SU-DHL-6 (cell line): ENCODE measurements at regions not wholly inside any gene's neighbourhood (a gene's known extent, or its start where the extent isn't known, plus 50 kb on each side); places are given as distances from the start of the nearest gene placed in this dataset.
A peak's percentile ranks its signal among the peaks of the same experiment; 100 is the strongest.

Experiments
- H2AFZ ChIP-seq: fragments of 200-600 bp; sonication (generic); 2 replicates; pipeline ENCODE4 v1.6.1; 2014; ENCODE audit warnings: low read depth, mild to moderate bottlenecking, moderate library complexity, mixed read lengths, antibody characterized with exemption, low read length; ENCODE audit not compliant: severe bottlenecking
- H3F3A ChIP-seq: fragments of 200-600 bp; shearing (Covaris generic); 2 replicates; pipeline ENCODE4 v1.6.0; 2016; ENCODE audit warnings: antibody characterized with exemption, mild to moderate bottlenecking; ENCODE audit not compliant: insufficient read depth
- H3K27ac ChIP-seq: fragments of 200-600 bp; sonication (generic); 2 replicates; pipeline ENCODE4 v1.5.1; 2016; ENCODE audit warnings: low read depth, mild to moderate bottlenecking, low read length, moderate library complexity, mixed read lengths
- H3K27me3 ChIP-seq: fragments of 200-600 bp; sonication (generic), shearing (Covaris generic); 2 replicates; pipeline ENCODE4 v1.6.0; 2014; ENCODE audit warnings: mild to moderate bottlenecking, low read length
- H3K36me3 ChIP-seq: fragments of 200-600 bp; sonication (generic); 2 replicates; pipeline ENCODE4 v1.6.1; 2014; ENCODE audit warnings: mild to moderate bottlenecking, low read length, mixed read lengths
- H3K4me2 ChIP-seq: fragments of 300-600, 200-600 bp; shearing (Covaris generic), sonication (generic); 2 replicates; pipeline ENCODE4 v1.6.0; 2014; ENCODE audit warnings: low read length, low read depth, mild to moderate bottlenecking; ENCODE audit not compliant: poor library complexity, severe bottlenecking
- H3K4me3 ChIP-seq: fragments of 200-600 bp; sonication (generic); 2 replicates; pipeline ENCODE4 v1.5.1; 2014; ENCODE audit warnings: antibody characterized with exemption, low read length, mild to moderate bottlenecking, mixed read lengths; ENCODE audit not compliant: insufficient read depth, poor library complexity, severe bottlenecking
- H3K79me2 ChIP-seq: fragments of 200-600 bp; sonication (generic); 2 replicates; pipeline ENCODE4 v1.6.1; 2014; ENCODE audit warnings: mild to moderate bottlenecking, low read length, moderate library complexity; ENCODE audit not compliant: insufficient read depth
- H3K9ac ChIP-seq: fragments of 200-600 bp; sonication (generic); 2 replicates; pipeline ENCODE4 v1.7.0; 2014; ENCODE audit warnings: mild to moderate bottlenecking, low read length
- H3K9me2 ChIP-seq: fragments of 200-600 bp; sonication (generic); replicated peaks from 2 replicates; pipeline ENCODE4 v1.6.1; 2014; ENCODE audit warnings: low read length; ENCODE audit not compliant: insufficient read depth
- H3K9me3 ChIP-seq: fragments of 200-600 bp; sonication (generic); 2 replicates; pipeline ENCODE4 v1.6.1; 2014; ENCODE audit warnings: low read length, mixed read lengths; ENCODE audit not compliant: insufficient read depth
- H4K20me1 ChIP-seq: fragments of 200-600 bp; sonication (generic); 2 replicates; pipeline ENCODE4 v1.6.1; 2014; ENCODE audit warnings: low read depth, mild to moderate bottlenecking, antibody characterized with exemption, low read length, moderate library complexity, mixed read lengths
- EZH2phosphoT487 ChIP-seq: fragments of 200-600 bp; sonication (generic), shearing (Covaris generic); conservative IDR thresholded peaks from 2 replicates; pipeline ENCODE4 v1.6.1; 2018; ENCODE audit warnings: mild to moderate bottlenecking, antibody characterized with exemption, low read length, moderate library complexity, mixed read lengths
- TF ChIP-seq, protein P1 (sequence below): fragments of 200-600 bp; sonication (generic); IDR thresholded peaks from one replicate; pipeline ENCODE4 v1.5.1; 2017; ENCODE audit warnings: antibody characterized with exemption, mild to moderate bottlenecking, low read length, moderate library complexity; ENCODE audit not compliant: insufficient read depth, poor library complexity, severe bottlenecking

DNA sequence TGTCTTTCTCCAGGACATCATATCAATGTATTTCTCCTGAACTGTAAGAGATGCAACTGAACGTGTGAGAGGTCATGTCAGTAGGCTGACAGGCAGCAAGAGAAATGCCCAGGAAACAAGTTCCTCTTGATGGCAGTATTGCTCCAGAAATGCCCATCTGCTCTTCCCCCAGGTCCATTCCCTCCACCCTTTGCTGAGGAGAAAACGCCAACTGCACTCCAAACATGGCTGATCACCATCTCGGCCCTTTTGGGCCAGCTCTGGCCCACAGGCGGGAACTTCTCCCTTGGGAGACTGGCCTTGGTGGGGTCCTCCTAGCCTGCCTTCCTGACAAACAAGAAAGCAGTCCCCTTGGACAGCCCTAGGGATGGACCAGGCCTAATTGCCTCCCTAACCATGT is 276.5 kb upstream of the AGTR2 start:
- no peak for TF ChIP-seq EZH2phosphoT487
- TF ChIP-seq, protein P1, sequence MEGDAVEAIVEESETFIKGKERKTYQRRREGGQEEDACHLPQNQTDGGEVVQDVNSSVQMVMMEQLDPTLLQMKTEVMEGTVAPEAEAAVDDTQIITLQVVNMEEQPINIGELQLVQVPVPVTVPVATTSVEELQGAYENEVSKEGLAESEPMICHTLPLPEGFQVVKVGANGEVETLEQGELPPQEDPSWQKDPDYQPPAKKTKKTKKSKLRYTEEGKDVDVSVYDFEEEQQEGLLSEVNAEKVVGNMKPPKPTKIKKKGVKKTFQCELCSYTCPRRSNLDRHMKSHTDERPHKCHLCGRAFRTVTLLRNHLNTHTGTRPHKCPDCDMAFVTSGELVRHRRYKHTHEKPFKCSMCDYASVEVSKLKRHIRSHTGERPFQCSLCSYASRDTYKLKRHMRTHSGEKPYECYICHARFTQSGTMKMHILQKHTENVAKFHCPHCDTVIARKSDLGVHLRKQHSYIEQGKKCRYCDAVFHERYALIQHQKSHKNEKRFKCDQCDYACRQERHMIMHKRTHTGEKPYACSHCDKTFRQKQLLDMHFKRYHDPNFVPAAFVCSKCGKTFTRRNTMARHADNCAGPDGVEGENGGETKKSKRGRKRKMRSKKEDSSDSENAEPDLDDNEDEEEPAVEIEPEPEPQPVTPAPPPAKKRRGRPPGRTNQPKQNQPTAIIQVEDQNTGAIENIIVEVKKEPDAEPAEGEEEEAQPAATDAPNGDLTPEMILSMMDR, result peak; percentile 23
- no peak overlapping the region for H3K4me3 ChIP-seq
- no peaks in the 10 kb centered on the region for H4K20me1 ChIP-seq
- H3K36me3 ChIP-seq, result no peaks in the 10 kb centered on the region
- peak overlapping the region; percentile 52 for H3K4me2 ChIP-seq
- no peak overlapping the region for H2AFZ ChIP-seq
- H3F3A ChIP-seq, result no peaks in the 10 kb centered on the region
- peak overlapping the region; percentile 32; the same call in 1 of the 2 replicates for H3K9ac ChIP-seq
- H3K27me3 ChIP-seq, result no peaks in the 10 kb centered on the region
- no peaks in the 10 kb centered on the region for H3K9me3 ChIP-seq
- H3K9me2 ChIP-seq, result no peaks in the 10 kb centered on the region
- H3K79me2 ChIP-seq, result no peaks in the 10 kb centered on the region
- H3K27ac ChIP-seq, result peak overlapping the region; percentile 82

DNA sequence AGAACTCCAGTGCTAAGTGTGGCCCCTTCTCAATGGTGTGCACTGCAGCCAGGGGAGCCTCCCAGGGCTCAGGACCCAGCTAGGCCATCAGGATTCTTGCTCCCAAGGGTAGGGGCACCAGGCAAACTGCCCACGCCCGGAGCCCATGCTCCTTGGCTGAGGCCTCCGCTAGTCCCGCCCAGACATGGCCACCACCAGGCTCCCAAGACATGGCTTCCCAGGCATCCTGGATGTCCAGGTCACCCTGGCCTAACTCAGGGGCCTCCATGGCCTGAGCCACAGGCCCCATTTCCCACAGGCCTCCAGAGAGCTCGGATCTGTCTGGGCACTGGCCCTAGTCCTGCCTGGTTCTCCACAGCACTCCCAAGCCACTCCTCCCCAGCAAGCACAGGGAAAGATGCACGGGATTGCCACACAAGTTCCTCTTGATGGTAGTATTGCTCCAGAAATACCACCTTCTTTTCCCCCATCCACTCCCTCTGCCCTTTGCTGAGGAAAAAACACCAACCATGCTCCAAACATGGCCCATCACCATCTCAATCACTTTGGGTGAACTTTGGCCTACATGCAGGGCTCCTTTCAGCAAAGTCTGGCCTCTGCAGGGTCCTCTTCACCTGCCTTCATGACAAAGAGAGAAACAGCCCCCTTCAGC is 274.7 kb upstream of the AGTR2 start:
- Histone ChIP-seq H3K4me3 (no peak overlapping the region), H4K20me1 (no peaks in the 10 kb centered on the region), H3K9me2 (no peaks in the 10 kb centered on the region), H3K79me2 (no peaks in the 10 kb centered on the region), H3F3A (no peaks in the 10 kb centered on the region), H2AFZ (no peak overlapping the region), H3K4me2 (no peak overlapping the region), H3K36me3 (no peaks in the 10 kb centered on the region), H3K9me3 (no peaks in the 10 kb centered on the region), H3K27me3 (no peaks in the 10 kb centered on the region), H3K9ac (no peak overlapping the region), H3K27ac (no peak overlapping the region)
- TF ChIP-seq EZH2phosphoT487, result no peak
- TF ChIP-seq, protein P1, result no peak

DNA sequence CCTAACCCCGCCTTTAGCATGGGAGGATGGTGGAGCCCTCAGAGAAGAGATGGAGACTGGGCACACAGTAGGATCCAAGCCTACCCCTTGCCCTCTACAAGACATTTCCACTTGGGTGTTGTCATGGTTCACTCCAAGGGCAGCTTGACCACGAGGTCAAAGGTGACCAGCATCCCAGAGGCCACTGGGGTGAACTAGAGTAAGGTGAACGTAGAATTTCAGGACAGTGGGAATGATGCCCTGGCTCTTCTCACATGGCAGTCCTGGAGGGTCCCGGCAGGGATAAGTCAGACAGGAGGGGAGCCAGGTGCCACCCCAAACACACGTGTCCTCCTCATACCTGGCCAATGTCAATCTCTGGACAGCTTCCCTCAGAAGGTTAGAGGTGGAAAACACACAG is 274.2 kb upstream of the AGTR2 start:
- Histone ChIP-seq H4K20me1 (no peaks in the 10 kb centered on the region), H3K9me2 (no peaks in the 10 kb centered on the region), H3F3A (no peaks in the 10 kb centered on the region), H3K79me2 (no peaks in the 10 kb centered on the region), H3K27me3 (no peaks in the 10 kb centered on the region), H3K4me2 (no peak overlapping the region), H3K9me3 (no peaks in the 10 kb centered on the region), H3K9ac (no peak overlapping the region), H3K4me3 (no peak overlapping the region), H2AFZ (no peak overlapping the region), H3K27ac (no peak overlapping the region), H3K36me3 (no peaks in the 10 kb centered on the region)
- TF ChIP-seq EZH2phosphoT487, result no peak
- TF ChIP-seq, protein P1, result no peak
